Activated CD8-positive, alpha-beta memory T cell treated with anti-CD3 and anti-CD28 coated beads, Interleukin-2, amount 10 ng/mL, durations not matched to agents 7 days and 5 days (primary cell): ENCODE measurements at regions not wholly inside any gene's neighbourhood (a gene's known extent, or its start where the extent isn't known, plus 50 kb on each side); places are given as distances from the start of the nearest gene placed in this dataset.
"Not testable (repeated sequence)": the region's sequence is repeated elsewhere in the genome, so short reads cannot be mapped to it uniquely, and the experiment has no call there.

Experiments used
- ATAC-seq: fragments of 150-1000 bp; cut with Tn5 transposase; one replicate; pipeline ENCODE4 v1.10.0; 2021; ENCODE audit warnings: moderate library complexity
- CTCF ChIA-PET: fragments of 350-600 bp; sonication (Branson Sonifier 250); formaldehyde crosslinking; loops from one replicate; lab custom pipeline; 2021; ENCODE audit warnings: antibody characterized with exemption; lab: Charles Lee
- DNase-seq: peaks from one replicate; pipeline ENCODE4 v3.0.0-alpha.2; 2020
- H3K27ac Mint-ChIP-seq: one replicate; pipeline ENCODE4 v1.8.0; 2021; ENCODE audit warnings: mild to moderate bottlenecking, mixed read lengths
- H3K27me3 Mint-ChIP-seq: one replicate; pipeline ENCODE4 v1.8.0; 2021; ENCODE audit warnings: mixed read lengths
- H3K36me3 Mint-ChIP-seq: one replicate; pipeline ENCODE4 v1.8.0; 2021; ENCODE audit warnings: mild to moderate bottlenecking, mixed read lengths
- H3K4me1 Mint-ChIP-seq: one replicate; pipeline ENCODE4 v1.8.0; 2021; ENCODE audit warnings: mixed read lengths
- H3K4me3 Mint-ChIP-seq: one replicate; pipeline ENCODE4 v1.8.0; 2021; ENCODE audit warnings: mild to moderate bottlenecking, moderate library complexity, mixed read lengths
- H3K9me3 Mint-ChIP-seq: one replicate; pipeline ENCODE4 v1.8.0; 2022; ENCODE audit warnings: low read depth, mixed read lengths

DNA sequence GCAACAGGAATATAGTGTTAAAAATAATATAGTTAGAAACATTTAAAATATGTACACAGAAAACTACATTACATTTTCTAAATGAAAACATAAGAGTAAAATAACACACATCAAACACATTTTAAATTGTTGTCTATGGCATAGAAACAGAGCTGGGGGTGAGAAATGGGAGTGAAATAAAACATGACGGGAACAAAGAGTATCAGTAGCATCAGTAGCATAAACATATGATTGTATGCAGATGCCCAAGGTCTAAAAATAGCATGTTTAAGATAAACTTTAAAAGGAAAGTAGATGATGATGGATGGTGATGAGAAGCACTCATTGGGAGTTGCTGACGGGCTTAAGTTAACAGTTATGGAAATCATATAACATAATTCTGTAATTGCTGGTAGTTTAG, 1221.7 kb upstream of the SPRY2 start:
- peaks cover 2% of the 10 kb centered on the region for H3K9me3 Mint-ChIP-seq
- H3K4me1 Mint-ChIP-seq = no peaks in the 10 kb centered on the region
- DNase-seq (no peak), ATAC-seq (no peak)
- no peaks in the 10 kb centered on the region for H3K27me3 Mint-ChIP-seq
- CTCF ChIA-PET = no interaction called here
- no peak overlapping the region for H3K4me3 Mint-ChIP-seq
- no peaks in the 10 kb centered on the region for H3K36me3 Mint-ChIP-seq
- no peak overlapping the region for H3K27ac Mint-ChIP-seq

GRCh38 chr13:81551036-81551435, 1210.1 kb upstream of the SPRY2 start:
- CTCF ChIA-PET = no interaction called here
- Mint-ChIP-seq H3K4me1 (no peaks in the 10 kb centered on the region), H3K9me3 (peaks cover 11% of the 10 kb centered on the region)

GRCh38 chr13:81546294-81546693, 1205.4 kb upstream of the SPRY2 start:
- H3K27ac Mint-ChIP-seq, CTCF ChIA-PET, DNase-seq, ATAC-seq, H3K27me3 Mint-ChIP-seq, H3K4me1 Mint-ChIP-seq, H3K36me3 Mint-ChIP-seq, H3K4me3 Mint-ChIP-seq: not testable (repeated sequence)
- H3K9me3 Mint-ChIP-seq = peaks cover 14% of the 10 kb centered on the region

More at GRCh38 chr13:81551036-81551435, 1210.1 kb upstream of the SPRY2 start:
- no peak for DNase-seq
- no peaks in the 10 kb centered on the region for H3K36me3 Mint-ChIP-seq
- no peak overlapping the region for H3K4me3 Mint-ChIP-seq
- no peak overlapping the region for H3K27ac Mint-ChIP-seq
- no peaks in the 10 kb centered on the region for H3K27me3 Mint-ChIP-seq
- ATAC-seq = no peak

DNA sequence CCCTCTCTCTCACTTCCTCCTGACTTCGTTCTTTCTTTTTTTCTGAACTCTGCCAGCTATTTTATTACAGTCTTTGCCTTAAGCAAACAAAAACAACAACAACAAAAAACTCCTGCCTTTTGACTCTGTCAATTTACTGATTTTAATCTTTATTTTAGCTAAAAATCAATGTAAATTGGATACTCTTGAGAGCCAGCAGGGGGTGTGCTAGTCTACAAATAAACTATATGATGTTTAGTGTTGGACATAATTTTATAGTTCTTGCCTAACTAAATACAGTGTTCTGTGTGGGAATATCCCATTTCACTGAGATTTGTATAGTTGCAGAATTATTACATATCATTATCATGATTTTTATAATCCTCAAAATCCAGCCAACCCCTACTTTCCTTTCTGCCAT, 1199.9 kb upstream of the SPRY2 start:
- Mint-ChIP-seq H3K4me1 (no peaks in the 10 kb centered on the region), H3K27ac (no peak overlapping the region), H3K36me3 (no peaks in the 10 kb centered on the region)

DNA sequence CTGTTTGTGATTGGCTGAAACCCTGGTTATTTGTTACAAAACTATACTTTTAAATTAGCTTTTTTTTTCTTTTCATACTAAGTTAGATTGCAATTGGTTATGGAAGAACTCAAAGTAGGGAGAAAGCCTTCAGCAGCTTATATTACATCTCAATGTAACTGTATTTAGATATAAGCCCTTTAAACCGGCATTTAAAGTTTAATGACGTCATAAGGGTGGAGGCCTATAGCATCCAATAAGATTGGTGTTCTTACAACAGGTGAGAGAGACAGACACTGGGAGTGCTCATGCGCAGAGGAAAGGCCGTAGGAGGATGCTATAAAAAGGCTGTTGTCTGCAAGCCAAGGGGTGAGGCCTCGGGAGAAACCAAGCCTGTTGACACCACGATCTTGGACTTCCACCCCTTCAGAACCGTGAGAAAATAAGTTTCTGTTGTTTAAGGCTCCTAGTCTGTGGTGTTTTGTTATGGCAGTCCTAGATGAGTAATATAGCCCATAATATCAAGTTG, 1198.8 kb upstream of the SPRY2 start:
- ATAC-seq (no peak), DNase-seq (no peak)
- Mint-ChIP-seq H3K36me3 (no peaks in the 10 kb centered on the region), H3K4me1 (no peaks in the 10 kb centered on the region), H3K27ac (no peak overlapping the region), H3K4me3 (no peak overlapping the region), H3K9me3 (peaks cover 6% of the 10 kb centered on the region), H3K27me3 (no peaks in the 10 kb centered on the region)
- CTCF ChIA-PET = no interaction called here

More for the DNA sequence above, 1199.9 kb upstream of the SPRY2 start:
- H3K27me3 Mint-ChIP-seq = no peaks in the 10 kb centered on the region
- CTCF ChIA-PET = no interaction called here
- no peak for ATAC-seq
- no peak for DNase-seq
- peaks cover 11% of the 10 kb centered on the region for H3K9me3 Mint-ChIP-seq
- no peak overlapping the region for H3K4me3 Mint-ChIP-seq

DNA sequence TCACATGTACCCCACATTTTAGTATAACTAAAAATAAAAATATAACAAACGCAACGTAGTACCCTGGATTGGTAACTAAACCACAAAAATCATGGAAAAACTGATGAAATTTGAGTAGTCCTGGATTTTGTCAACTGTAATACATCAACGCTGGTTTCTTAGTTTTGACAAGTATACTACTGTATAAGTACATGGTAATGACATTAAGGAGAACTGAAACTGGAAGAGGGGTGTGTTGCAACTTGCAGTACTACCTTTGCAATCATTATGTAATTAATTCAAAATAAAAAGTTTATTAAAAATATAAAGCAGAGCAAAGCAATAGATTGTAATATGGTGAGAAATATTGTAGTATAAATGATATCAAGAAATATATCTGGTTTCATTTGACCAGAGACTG, 1158.0 kb upstream of the SPRY2 start:
- Mint-ChIP-seq H3K9me3 (peaks cover 20% of the 10 kb centered on the region), H3K4me3 (no peak overlapping the region)
- CTCF ChIA-PET = no interaction called here

DNA sequence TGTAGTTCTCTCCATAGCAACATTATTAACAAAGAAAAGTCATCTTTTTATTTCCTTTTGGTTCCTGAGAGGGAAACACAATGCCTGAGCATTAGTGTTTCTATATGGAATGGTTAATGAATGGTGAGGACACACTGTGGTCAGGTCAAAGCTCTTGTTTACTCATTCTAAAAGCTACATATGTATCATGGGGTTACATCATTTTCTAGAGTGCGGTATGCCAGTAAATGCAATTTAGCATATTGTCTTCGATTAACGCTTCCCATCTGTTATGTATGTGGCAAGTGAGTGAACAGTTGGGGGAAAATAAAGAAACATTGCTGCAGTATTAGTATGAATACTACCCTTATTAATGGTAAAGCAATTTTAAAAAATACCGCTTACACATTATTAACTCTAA, 1152.2 kb upstream of the SPRY2 start:
- no peaks in the 10 kb centered on the region for H3K27me3 Mint-ChIP-seq
- H3K27ac Mint-ChIP-seq = no peak overlapping the region
- peaks cover 13% of the 10 kb centered on the region for H3K9me3 Mint-ChIP-seq
- H3K36me3 Mint-ChIP-seq = no peaks in the 10 kb centered on the region
- H3K4me1 Mint-ChIP-seq = no peaks in the 10 kb centered on the region
- H3K4me3 Mint-ChIP-seq = no peak overlapping the region
- CTCF ChIA-PET = no interaction called here
- DNase-seq = no peak
- ATAC-seq = no peak

More for the DNA sequence above, 1158.0 kb upstream of the SPRY2 start:
- Mint-ChIP-seq H3K36me3 (no peaks in the 10 kb centered on the region), H3K27me3 (no peaks in the 10 kb centered on the region), H3K4me1 (no peaks in the 10 kb centered on the region), H3K27ac (no peak overlapping the region)
- DNase-seq = no peak
- ATAC-seq = no peak

GRCh38 chr13:81492449-81492848, 1151.5 kb upstream of the SPRY2 start:
- no peaks in the 10 kb centered on the region for H3K4me1 Mint-ChIP-seq
- no peak for DNase-seq
- CTCF ChIA-PET = no interaction called here
- no peaks in the 10 kb centered on the region for H3K36me3 Mint-ChIP-seq
- H3K27me3 Mint-ChIP-seq = no peaks in the 10 kb centered on the region
- H3K4me3 Mint-ChIP-seq = no peak overlapping the region
- H3K9me3 Mint-ChIP-seq = peaks cover 13% of the 10 kb centered on the region
- H3K27ac Mint-ChIP-seq = no peak overlapping the region
- ATAC-seq = no peak

DNA sequence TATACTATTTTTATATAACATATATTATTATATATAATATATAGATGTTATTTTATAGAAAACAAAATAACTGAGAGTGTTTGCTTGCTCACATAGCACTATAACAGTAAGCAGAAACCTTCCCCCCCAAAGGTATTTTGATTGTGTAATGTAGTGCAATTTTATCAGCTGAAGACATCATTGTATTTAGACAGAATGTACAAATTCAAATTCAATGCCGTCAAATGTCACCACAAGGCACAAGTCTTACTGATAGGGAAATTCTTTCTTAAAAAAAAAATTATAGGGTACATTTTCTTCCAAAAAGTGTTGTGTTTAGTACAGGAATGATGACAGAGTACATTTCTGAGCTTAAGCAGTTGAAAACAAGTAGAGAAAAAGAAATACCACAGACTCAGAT, 1147.1 kb upstream of the SPRY2 start:
- H3K27me3 Mint-ChIP-seq = no peaks in the 10 kb centered on the region
- DNase-seq (no peak), ATAC-seq (no peak)
- no peaks in the 10 kb centered on the region for H3K36me3 Mint-ChIP-seq
- peaks cover 2% of the 10 kb centered on the region for H3K9me3 Mint-ChIP-seq
- H3K4me3 Mint-ChIP-seq = no peak overlapping the region
- CTCF ChIA-PET = no interaction called here
- H3K27ac Mint-ChIP-seq = no peak overlapping the region
- no peaks in the 10 kb centered on the region for H3K4me1 Mint-ChIP-seq

DNA sequence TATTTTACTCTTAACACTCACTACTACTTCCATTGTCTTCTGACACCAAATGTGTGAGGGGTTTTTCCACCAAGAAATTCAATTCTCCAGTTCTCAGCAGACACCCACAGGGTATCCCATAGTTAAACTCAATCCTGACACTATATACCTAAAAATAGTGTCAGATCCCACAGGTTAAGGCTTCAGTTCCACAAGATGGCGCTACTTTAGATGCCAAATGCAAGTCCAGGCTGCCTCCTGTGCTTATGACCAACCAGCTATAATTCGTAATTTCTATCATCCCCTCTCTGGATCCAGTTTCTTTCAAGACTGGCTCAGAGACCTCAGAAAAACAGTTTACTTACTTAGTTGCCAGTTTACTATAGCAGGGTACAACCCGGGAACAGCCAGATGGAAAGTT, 1146.2 kb upstream of the SPRY2 start:
- CTCF ChIA-PET = no interaction called here
- Mint-ChIP-seq H3K9me3 (peaks cover 3% of the 10 kb centered on the region), H3K4me3 (no peak overlapping the region), H3K27ac (no peak overlapping the region), H3K4me1 (no peaks in the 10 kb centered on the region), H3K27me3 (no peaks in the 10 kb centered on the region), H3K36me3 (no peaks in the 10 kb centered on the region)
- ATAC-seq (no peak), DNase-seq (no peak)

GRCh38 chr13:81480634-81481033, 1139.7 kb upstream of the SPRY2 start:
- DNase-seq (no peak), ATAC-seq (no peak)
- Mint-ChIP-seq H3K4me1 (no peaks in the 10 kb centered on the region), H3K36me3 (no peaks in the 10 kb centered on the region), H3K4me3 (no peak overlapping the region), H3K27ac (no peak overlapping the region), H3K27me3 (no peaks in the 10 kb centered on the region), H3K9me3 (peaks cover 5% of the 10 kb centered on the region)
- CTCF ChIA-PET = no interaction called here

GRCh38 chr13:81473366-81473899, 1132.5 kb upstream of the SPRY2 start:
- ATAC-seq (no peak), DNase-seq (no peak)
- CTCF ChIA-PET = no interaction called here
- H3K4me3 Mint-ChIP-seq = no peak overlapping the region
- H3K9me3 Mint-ChIP-seq = peaks cover 7% of the 10 kb centered on the region
- H3K4me1 Mint-ChIP-seq = no peaks in the 10 kb centered on the region
- H3K27ac Mint-ChIP-seq = no peak overlapping the region
- no peaks in the 10 kb centered on the region for H3K27me3 Mint-ChIP-seq
- H3K36me3 Mint-ChIP-seq = no peaks in the 10 kb centered on the region

DNA sequence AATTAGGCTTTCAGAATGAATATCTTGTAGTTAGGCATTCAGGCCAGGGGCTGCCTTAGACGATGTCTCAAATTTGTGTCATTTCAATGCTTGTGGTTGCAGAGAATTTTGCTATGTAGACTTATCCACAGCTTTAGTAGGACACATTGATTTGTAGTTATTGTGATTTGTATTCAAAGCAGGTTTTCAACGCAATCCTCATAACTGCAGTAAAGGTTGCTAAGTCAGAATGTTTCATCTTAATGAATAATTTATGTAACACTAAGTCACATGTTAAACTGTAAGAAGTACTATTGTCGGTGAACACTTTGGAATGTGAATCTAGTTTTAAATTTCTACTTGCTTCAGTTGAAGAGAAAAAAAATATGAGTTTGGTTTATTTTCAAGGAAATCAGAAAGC, 1117.2 kb upstream of the SPRY2 start:
- Mint-ChIP-seq H3K4me3 (no peak overlapping the region), H3K36me3 (no peaks in the 10 kb centered on the region), H3K4me1 (no peaks in the 10 kb centered on the region), H3K27me3 (no peaks in the 10 kb centered on the region), H3K9me3 (peaks cover 6% of the 10 kb centered on the region), H3K27ac (no peak overlapping the region)
- no peak for DNase-seq
- CTCF ChIA-PET = no interaction called here
- no peak for ATAC-seq

GRCh38 chr13:81446441-81446840, 1105.5 kb upstream of the SPRY2 start:
- CTCF ChIA-PET = no interaction called here
- no peaks in the 10 kb centered on the region for H3K36me3 Mint-ChIP-seq
- no peaks in the 10 kb centered on the region for H3K4me1 Mint-ChIP-seq
- no peak overlapping the region for H3K4me3 Mint-ChIP-seq
- ATAC-seq = no peak
- no peak overlapping the region for H3K27ac Mint-ChIP-seq
- peaks cover 12% of the 10 kb centered on the region for H3K9me3 Mint-ChIP-seq
- H3K27me3 Mint-ChIP-seq = no peaks in the 10 kb centered on the region
- DNase-seq = no peak

- H3K27ac Mint-ChIP-seq = no peak overlapping the region
- ATAC-seq = no peak
- H3K27me3 Mint-ChIP-seq = no peaks in the 10 kb centered on the region
- H3K4me1 Mint-ChIP-seq = no peaks in the 10 kb centered on the region
- no peaks in the 10 kb centered on the region for H3K36me3 Mint-ChIP-seq
- no peak for DNase-seq
- CTCF ChIA-PET = no interaction called here
- no peak overlapping the region for H3K4me3 Mint-ChIP-seq
- peaks cover 12% of the 10 kb centered on the region for H3K9me3 Mint-ChIP-seq
These were observed 1102.0 kb upstream of the SPRY2 start for GRCh38 chr13:81442904-81443303.
